NT2/D1 (cell line): ENCODE measurements at regions not wholly inside any gene's neighbourhood (a gene's known extent, or its start where the extent isn't known, plus 50 kb on each side); places are given as distances from the start of the nearest gene placed in this dataset.

Experiments
- YY1 ChIP-seq: IDR thresholded peaks from 2 replicates; pipeline ENCODE4 v1.6.1; 2011; ENCODE audit not compliant: insufficient read length, insufficient read depth
- ZNF274 ChIP-seq: IDR thresholded peaks from 2 replicates; pipeline ENCODE4 v1.6.1; 2011; ENCODE audit warnings: mild to moderate bottlenecking, low read depth, low read length

- TF ChIP-seq YY1 (no peak), ZNF274 (no peak)
Observed at GRCh38 chr5:4909086-4909485, 231.0 kb upstream of the ADAMTS16 start.
